Spleen (tissue), 11 donors: ENCODE measurements at regions not wholly inside any gene's neighbourhood (a gene's known extent, or its start where the extent isn't known, plus 50 kb on each side); places are given as distances from the start of the nearest gene placed in this dataset.
"Not testable (repeated sequence)": the region's sequence is repeated elsewhere in the genome, so short reads cannot be mapped to it uniquely, and the experiment has no call there.

Experiments
- DNase-seq: peaks from one replicate; pipeline ENCODE4 v3.0.0-alpha.2; 2020
- H3K27ac ChIP-seq, 8 donors: fragments of 200-600 bp; sonication (generic) in 7 of 8; 1 replicate in 4 of 8; 2 replicates in 4 of 8; pipeline versions ENCODE4 v1.5.0 to v1.8.0; 2016 to 2021; ENCODE audit warnings: inconsistent platforms in 4 of 8, mild to moderate bottlenecking in 4 of 8, moderate library complexity in 1 of 8
- H3K27me3 ChIP-seq, 7 donors: fragments of 200-600 bp; sonication (generic) in 6 of 7; replicated peaks in 1 of 7; 1 replicate in 4 of 7; 2 replicates in 3 of 7; pipeline versions ENCODE4 v1.5.0 to v1.8.0; 2016 to 2021; ENCODE audit warnings: inconsistent platforms in 3 of 7, mild to moderate bottlenecking in 1 of 7
- H3K36me3 ChIP-seq, 6 donors: fragments of 200-600 bp; sonication (generic) in 5 of 6; 1 replicate in 4 of 6; 2 replicates in 2 of 6; pipeline versions ENCODE4 v1.5.0 to v1.8.0; 2016 to 2021; ENCODE audit warnings: inconsistent platforms in 2 of 6
- H3K4me1 ChIP-seq, 6 donors: fragments of 200-600 bp; sonication (generic) in 5 of 6; 1 replicate in 3 of 6; 2 replicates in 3 of 6; pipeline versions ENCODE4 v1.5.0 to v1.8.0; 2016 to 2021; ENCODE audit warnings: inconsistent platforms in 3 of 6
- H3K4me3 ChIP-seq, 8 donors: fragments of 200-600 bp; sonication (generic) in 7 of 8; 1 replicate in 4 of 8; 2 replicates in 4 of 8; pipeline versions ENCODE4 v1.5.0 to v1.8.0; 2016 to 2021; ENCODE audit warnings: inconsistent platforms in 4 of 8, mild to moderate bottlenecking in 4 of 8, moderate library complexity in 2 of 8
- H3K9me3 ChIP-seq, 8 donors: fragments of 200-600 bp; sonication (generic) in 7 of 8; 1 replicate in 4 of 8; 2 replicates in 4 of 8; pipeline versions ENCODE4 v1.5.0 to v1.8.0; 2016 to 2021; ENCODE audit warnings: inconsistent platforms in 4 of 8
- POLR2A ChIP-seq, 3 donors: fragments of 450-650 bp; IDR thresholded peaks; one replicate each; pipeline ENCODE4 v1.5.1; 2017; ENCODE audit warnings: antibody characterized with exemption in 3 of 3, mild to moderate bottlenecking in 1 of 3
- POLR2AphosphoS5 ChIP-seq, 3 donors: sonication (generic); formaldehyde crosslinking; IDR thresholded peaks; one replicate each; pipeline ENCODE4 v1.5.1; 2017; ENCODE audit warnings: antibody characterized with exemption in 3 of 3
- WGBS, 5 donors: extraction: QIAGEN DNeasy Blood & Tissue Kit in 3 of 5; methylation state at CpG; one replicate each; pipeline versions ENCODE4 v1.1.5 to v1.1.7; 2013 to 2018; 5-methylcytosine and 5-hydroxymethylcytosine counted together
- intact Hi-C: fragments of 100-400 bp; cut with DNase I; formaldehyde crosslinking; loops from one replicate; pipeline ENCODE4 v1.15.0; 2023; ENCODE audit warnings: low total_unique reads
- TF ChIP-seq, protein P1 (sequence below), 11 experiments: fragments of 200-600 bp in 7 of 11; fragments of 450-650 bp in 4 of 11; sonication (generic) in 4 of 11; IDR thresholded peaks in 8 of 11; conservative IDR thresholded peaks in 3 of 11; 1 replicate in 7 of 11; 2 replicates in 4 of 11; pipeline versions ENCODE4 v1.4.0 to v1.8.0; 2016 to 2021; ENCODE audit warnings: antibody characterized with exemption in 11 of 11, inconsistent platforms in 4 of 11, mild to moderate bottlenecking in 1 of 11
- donor health status: healthy with polysubstance abuse.
- donor health status: DM: no; HTN: no; CAD: no; lungs with moderate emphysema.
- donor health status: DM: no; HTN: no; CAD: no.
- donor health status: Bipolar disorder and iron deficiency.
- donor health status: healthy.
- donor health status: DM: no; HTN: no; CAD: no.
- donor health status: DM: yes; HTN: yes; CAD: no.

DNA sequence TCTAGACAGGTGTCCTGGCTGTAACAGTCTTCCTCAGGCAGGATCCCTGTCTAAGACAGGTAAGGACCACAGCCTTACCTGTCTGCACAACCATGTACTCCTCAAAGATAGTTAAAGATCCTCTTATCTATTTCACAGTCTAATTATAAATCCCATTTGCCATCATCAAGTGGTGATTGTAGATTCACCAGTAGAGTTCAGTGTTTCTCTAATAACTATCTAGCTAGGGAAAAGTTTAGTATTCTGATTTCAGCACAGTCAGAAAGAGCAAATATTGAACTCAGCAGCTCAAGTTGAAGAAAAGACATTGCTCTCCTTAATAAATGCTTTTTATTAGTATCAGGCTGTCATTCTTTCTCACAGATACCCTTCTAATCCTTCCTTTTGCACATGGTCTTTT is 1305.5 kb upstream of the NXPH2 start:
- Histone ChIP-seq H3K36me3 (no peaks in the 10 kb centered on the region), H3K4me1 (no peaks in the 10 kb centered on the region), H3K27ac (no peak overlapping the region), H3K9me3 (no peaks in the 10 kb centered on the region), H3K4me3 (no peak overlapping the region), H3K27me3 (no peaks in the 10 kb centered on the region)
- intact Hi-C loops: no loop called here
- no peak for DNase-seq
- no peak for TF ChIP-seq POLR2AphosphoS5 (IDR thresholded peaks at IDR 0.05)
- no peak for TF ChIP-seq POLR2A (IDR thresholded peaks at IDR 0.05)
- TF ChIP-seq, protein P1, sequence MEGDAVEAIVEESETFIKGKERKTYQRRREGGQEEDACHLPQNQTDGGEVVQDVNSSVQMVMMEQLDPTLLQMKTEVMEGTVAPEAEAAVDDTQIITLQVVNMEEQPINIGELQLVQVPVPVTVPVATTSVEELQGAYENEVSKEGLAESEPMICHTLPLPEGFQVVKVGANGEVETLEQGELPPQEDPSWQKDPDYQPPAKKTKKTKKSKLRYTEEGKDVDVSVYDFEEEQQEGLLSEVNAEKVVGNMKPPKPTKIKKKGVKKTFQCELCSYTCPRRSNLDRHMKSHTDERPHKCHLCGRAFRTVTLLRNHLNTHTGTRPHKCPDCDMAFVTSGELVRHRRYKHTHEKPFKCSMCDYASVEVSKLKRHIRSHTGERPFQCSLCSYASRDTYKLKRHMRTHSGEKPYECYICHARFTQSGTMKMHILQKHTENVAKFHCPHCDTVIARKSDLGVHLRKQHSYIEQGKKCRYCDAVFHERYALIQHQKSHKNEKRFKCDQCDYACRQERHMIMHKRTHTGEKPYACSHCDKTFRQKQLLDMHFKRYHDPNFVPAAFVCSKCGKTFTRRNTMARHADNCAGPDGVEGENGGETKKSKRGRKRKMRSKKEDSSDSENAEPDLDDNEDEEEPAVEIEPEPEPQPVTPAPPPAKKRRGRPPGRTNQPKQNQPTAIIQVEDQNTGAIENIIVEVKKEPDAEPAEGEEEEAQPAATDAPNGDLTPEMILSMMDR (IDR thresholded peaks at IDR 0.05 in 8 of 11, conservative IDR thresholded peaks at IDR 0.05 in 3 of 11): no peak

DNA sequence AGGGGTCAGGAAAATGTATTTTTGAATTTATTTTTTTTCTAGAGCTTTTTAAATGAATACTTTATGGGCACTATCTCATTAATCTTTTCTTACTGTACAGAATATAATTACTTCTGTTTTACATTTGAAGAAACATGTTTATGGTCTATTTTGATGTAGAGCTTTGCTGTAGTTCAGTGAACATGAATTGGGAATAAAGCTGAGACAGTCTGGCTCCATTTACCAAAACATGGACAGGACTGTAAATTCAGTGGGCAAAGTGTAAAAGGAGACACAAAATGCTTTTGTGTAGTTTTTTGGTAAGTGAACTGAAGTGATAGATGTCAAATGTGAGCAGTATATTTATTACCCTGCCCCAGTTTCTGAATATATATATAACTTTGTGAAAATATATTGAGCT is 1298.8 kb upstream of the NXPH2 start:
- Histone ChIP-seq H3K4me1 (no peaks in the 10 kb centered on the region), H3K27me3 (no peaks in the 10 kb centered on the region), H3K27ac (no peak overlapping the region), H3K36me3 (no peaks in the 10 kb centered on the region), H3K4me3 (no peak overlapping the region), H3K9me3 (peaks cover 0 to 1% (median under 1%) of the 10 kb centered on the region in 8 donors)
- no peak for DNase-seq
- intact Hi-C loops: no loop called here
- TF ChIP-seq POLR2A (IDR thresholded peaks at IDR 0.05): no peak
- no peak for TF ChIP-seq POLR2AphosphoS5 (IDR thresholded peaks at IDR 0.05)
- TF ChIP-seq, protein P1 (IDR thresholded peaks at IDR 0.05 in 8 of 11, conservative IDR thresholded peaks at IDR 0.05 in 3 of 11): no peak

DNA sequence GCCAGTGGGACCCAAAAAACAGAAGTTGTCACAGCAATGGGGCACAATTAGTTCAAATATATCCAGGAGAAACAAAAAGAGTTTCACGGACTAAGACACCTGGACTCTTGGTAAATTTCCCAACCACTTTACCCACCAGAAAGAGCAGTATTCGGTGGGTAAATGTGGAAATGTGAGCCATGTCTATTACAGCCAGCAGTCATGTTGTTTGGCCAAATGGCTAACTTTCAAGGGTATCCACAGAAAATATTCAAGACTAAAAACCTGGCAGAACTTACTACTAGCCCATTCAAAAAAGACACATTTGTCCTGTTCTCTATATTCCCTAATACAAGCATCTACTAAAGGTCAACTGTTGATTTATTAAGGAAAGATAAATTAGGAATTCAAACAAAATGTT is 1296.0 kb upstream of the NXPH2 start:
- Histone ChIP-seq H3K27ac (no peak overlapping the region), H3K4me3 (no peak overlapping the region), H3K36me3 (no peaks in the 10 kb centered on the region), H3K9me3 (peaks cover 0 to 12% (median 6%) of the 10 kb centered on the region in 8 donors), H3K4me1 (no peaks in the 10 kb centered on the region), H3K27me3 (no peaks in the 10 kb centered on the region)
- DNase-seq: no peak
- WGBS, 5 donors: 76 to 91% (median 79%) methylated on average over 2 of the region's 2 CpGs
- intact Hi-C loops: no loop called here
- TF ChIP-seq, protein P1 (IDR thresholded peaks at IDR 0.05 in 8 of 11, conservative IDR thresholded peaks at IDR 0.05 in 3 of 11): no peak

DNA sequence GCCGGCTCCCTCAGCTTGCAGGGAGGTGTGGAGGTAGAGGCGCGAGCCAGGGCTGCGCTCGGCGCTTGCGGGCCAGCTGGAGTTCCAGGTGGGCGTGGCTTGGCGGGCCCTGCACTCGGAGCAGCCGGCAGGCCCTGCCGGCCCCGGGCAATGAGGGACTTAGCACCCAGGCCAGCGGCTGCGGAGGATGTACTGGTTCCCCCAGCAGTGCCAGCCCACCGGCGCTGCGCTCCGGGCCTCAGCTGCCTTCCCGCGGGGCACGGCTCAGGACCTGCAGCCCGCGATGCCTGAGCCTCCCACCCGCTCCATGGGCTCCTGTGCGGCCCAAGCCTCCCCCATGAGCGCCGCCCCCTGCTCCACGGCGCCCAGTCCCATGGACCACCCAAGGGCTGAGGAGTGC is 1293.6 kb upstream of the NXPH2 start:
- intact Hi-C loops, H3K27me3 ChIP-seq, H3K4me3 ChIP-seq, H3K27ac ChIP-seq, H3K36me3 ChIP-seq, H3K4me1 ChIP-seq, DNase-seq: not testable (repeated sequence)
- H3K9me3 ChIP-seq: peaks cover 0 to 12% (median 6%) of the 10 kb centered on the region in 8 donors
- WGBS, 5 donors: 91 to 96% (median 94%) methylated on average over 14 to 30 of the region's 30 CpGs

DNA sequence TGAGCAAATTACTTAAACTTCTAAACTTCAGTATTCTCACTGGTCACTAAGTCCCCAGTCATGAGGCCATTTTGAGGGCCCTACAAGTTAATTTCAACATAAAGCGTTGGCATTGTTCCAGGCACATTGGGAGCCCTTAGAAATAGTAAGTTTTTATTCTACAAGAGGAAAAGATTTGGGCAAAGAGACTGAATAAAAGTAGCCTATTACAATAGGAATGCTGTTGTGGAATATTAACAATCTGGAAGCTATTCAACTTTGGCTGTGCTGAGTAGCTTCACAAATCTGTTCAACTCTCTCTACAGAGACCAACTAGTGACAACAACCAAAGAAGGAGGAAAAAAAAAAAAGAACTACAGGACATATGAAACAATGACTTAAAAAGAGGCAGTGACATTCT is 1287.5 kb upstream of the NXPH2 start:
- intact Hi-C loops: no loop called here
- WGBS, 5 donors: 38 to 75% (median 65%) methylated on average over 1 of the region's 1 CpG
- no peak overlapping the region for H3K27ac ChIP-seq
- no peak overlapping the region for H3K4me3 ChIP-seq
- TF ChIP-seq POLR2AphosphoS5 (IDR thresholded peaks at IDR 0.05) (no peak), POLR2A (IDR thresholded peaks at IDR 0.05) (no peak)
- TF ChIP-seq, protein P1 (IDR thresholded peaks at IDR 0.05 in 8 of 11, conservative IDR thresholded peaks at IDR 0.05 in 3 of 11): no peak
- H3K9me3 ChIP-seq: peaks cover 0 to 5% (median 0%) of the 10 kb centered on the region in 8 donors
- H3K4me1 ChIP-seq: no peaks in the 10 kb centered on the region
- H3K36me3 ChIP-seq: no peaks in the 10 kb centered on the region
- no peaks in the 10 kb centered on the region for H3K27me3 ChIP-seq
- DNase-seq: no peak
